ENCODE measurements at regions not wholly inside any gene's neighbourhood (a gene's known extent, or its start where the extent isn't known, plus 50 kb on each side); places are given as distances from the start of the nearest gene placed in this dataset.
A peak's percentile ranks its signal among the peaks of the same experiment; 100 is the strongest.

GRCh38 chr1:93732514-93732913 is 50.9 kb upstream of the BCAR3 start:
- BruUV-seq (replicated peaks): no TSS peak
- peaks cover 21% of the 10 kb centered on the region for H3K4me1 ChIP-seq (ENCODE audit: control insufficient read depth, insufficient read depth, low read length)
- H3K9ac ChIP-seq (ENCODE audit: control insufficient read depth, insufficient read depth, low read length): no peak overlapping the region
- WGBS (ENCODE audit: insufficient coverage, insufficient replicate concordance, low lambda C conversion rate, missing lambda C conversion rate): 23% methylated on average over 4 of the region's 4 CpGs
- ChIA-PET CTCF (interaction anchor here (0.6 to 7.3 kb wide), 9 partner anchors 8 to 102 kb away, joined by 3 to 65 read pairs (median 3); partner anchors contain the start of gene BCAR3), SMC1A (ENCODE audit: uncharacterized antibody, unreplicated experiment) (interaction anchor here (0.6 to 3.7 kb wide), 10 partner anchors 16 to 428 kb away, joined by 3 to 21 read pairs (median 3); no protein-coding TSS in a partner anchor), RAD21 (ENCODE audit: unreplicated experiment) (interaction anchor here (0.9 to 1.7 kb wide), 4 partner anchors 17 to 103 kb away, joined by 3 to 5 read pairs (median 4); no protein-coding TSS in a partner anchor), POLR2A (interaction anchor here (0.7 kb wide), 1 partner anchor 42 kb away, joined by 3 read pairs; no protein-coding TSS in a partner anchor)
- no peak overlapping the region for H2AFZ ChIP-seq (ENCODE audit: control insufficient read depth, low read depth, low read length)
- no peaks in the 10 kb centered on the region for H3K27me3 ChIP-seq (replicated peaks in 1 of 2; ENCODE audit: control insufficient read depth in 2 of 2, insufficient read depth in 2 of 2, low read length in 1 of 2)
- ATAC-seq: peak; percentile 65
- no peaks in the 10 kb centered on the region; the same call in 2 of the 3 replicates for H3K9me3 ChIP-seq (replicated peaks; ENCODE audit: control insufficient read depth, insufficient read depth, low read length)
- H3K4me3 ChIP-seq: no peak overlapping the region
- H3K27ac ChIP-seq (ENCODE audit: control insufficient read depth, insufficient read depth): no peak overlapping the region
- no peak for FAIRE-seq
- H3K79me2 ChIP-seq (ENCODE audit: control insufficient read depth, insufficient read depth, low read length): no peaks in the 10 kb centered on the region
- no peak for DNase-seq (ENCODE audit: low read depth, low spot score)
- no peaks in the 10 kb centered on the region for H3K36me3 ChIP-seq (ENCODE audit: control insufficient read depth in 2 of 2, insufficient read depth in 2 of 2, low read length in 1 of 2)
- in situ Hi-C loops (cut with MboI) (no loop called here), intact Hi-C loops (cut with micrococcal nuclease; ENCODE audit: unreplicated experiment) (loop anchor here (5.0 kb wide), 1 partner anchor 100 kb away; no protein-coding TSS in a partner anchor)
- no peaks in the 10 kb centered on the region for H4K20me1 ChIP-seq (ENCODE audit: control insufficient read depth, insufficient read depth)
- H3K4me2 ChIP-seq (ENCODE audit: control insufficient read depth, insufficient read depth): no peak overlapping the region
- TF ChIP-seq, protein P1, sequence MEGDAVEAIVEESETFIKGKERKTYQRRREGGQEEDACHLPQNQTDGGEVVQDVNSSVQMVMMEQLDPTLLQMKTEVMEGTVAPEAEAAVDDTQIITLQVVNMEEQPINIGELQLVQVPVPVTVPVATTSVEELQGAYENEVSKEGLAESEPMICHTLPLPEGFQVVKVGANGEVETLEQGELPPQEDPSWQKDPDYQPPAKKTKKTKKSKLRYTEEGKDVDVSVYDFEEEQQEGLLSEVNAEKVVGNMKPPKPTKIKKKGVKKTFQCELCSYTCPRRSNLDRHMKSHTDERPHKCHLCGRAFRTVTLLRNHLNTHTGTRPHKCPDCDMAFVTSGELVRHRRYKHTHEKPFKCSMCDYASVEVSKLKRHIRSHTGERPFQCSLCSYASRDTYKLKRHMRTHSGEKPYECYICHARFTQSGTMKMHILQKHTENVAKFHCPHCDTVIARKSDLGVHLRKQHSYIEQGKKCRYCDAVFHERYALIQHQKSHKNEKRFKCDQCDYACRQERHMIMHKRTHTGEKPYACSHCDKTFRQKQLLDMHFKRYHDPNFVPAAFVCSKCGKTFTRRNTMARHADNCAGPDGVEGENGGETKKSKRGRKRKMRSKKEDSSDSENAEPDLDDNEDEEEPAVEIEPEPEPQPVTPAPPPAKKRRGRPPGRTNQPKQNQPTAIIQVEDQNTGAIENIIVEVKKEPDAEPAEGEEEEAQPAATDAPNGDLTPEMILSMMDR (IDR thresholded peaks at IDR 0.05 in 2 of 3, conservative IDR thresholded peaks at IDR 0.05 in 1 of 3; ENCODE audit: control insufficient read depth in 2 of 3, extremely low read depth in 1 of 3, insufficient read depth in 1 of 3, low read depth in 3 of 3, low read length in 3 of 3): peak in 2 of 3 experiments; percentile 6 to 41; a peak in 2 of 6 replicates
- TF ChIP-seq CUX1 (IDR thresholded peaks at IDR 0.05; ENCODE audit: insufficient replicate concordance, low read depth, low read length) (no peak), TAF1 (IDR thresholded peaks at IDR 0.05; ENCODE audit: borderline replicate concordance, low read depth, low read length) (no peak), E2F8 (IDR thresholded peaks at IDR 0.05; ENCODE audit: low read depth, partially characterized antibody) (no peak), ZNF274 (IDR thresholded peaks at IDR 0.05; ENCODE audit: insufficient read depth, insufficient read length) (no peak), POU2F2 (IDR thresholded peaks at IDR 0.05; ENCODE audit: borderline replicate concordance, low read depth, low read length) (no peak), KLF5 (IDR thresholded peaks at IDR 0.05; ENCODE audit: partially characterized antibody) (no peak), MTA2 (IDR thresholded peaks at IDR 0.05; ENCODE audit: low read depth) (no peak), HCFC1 (IDR thresholded peaks at IDR 0.05; ENCODE audit: low read length) (no peak)
- TF ChIP-seq, protein P2, sequence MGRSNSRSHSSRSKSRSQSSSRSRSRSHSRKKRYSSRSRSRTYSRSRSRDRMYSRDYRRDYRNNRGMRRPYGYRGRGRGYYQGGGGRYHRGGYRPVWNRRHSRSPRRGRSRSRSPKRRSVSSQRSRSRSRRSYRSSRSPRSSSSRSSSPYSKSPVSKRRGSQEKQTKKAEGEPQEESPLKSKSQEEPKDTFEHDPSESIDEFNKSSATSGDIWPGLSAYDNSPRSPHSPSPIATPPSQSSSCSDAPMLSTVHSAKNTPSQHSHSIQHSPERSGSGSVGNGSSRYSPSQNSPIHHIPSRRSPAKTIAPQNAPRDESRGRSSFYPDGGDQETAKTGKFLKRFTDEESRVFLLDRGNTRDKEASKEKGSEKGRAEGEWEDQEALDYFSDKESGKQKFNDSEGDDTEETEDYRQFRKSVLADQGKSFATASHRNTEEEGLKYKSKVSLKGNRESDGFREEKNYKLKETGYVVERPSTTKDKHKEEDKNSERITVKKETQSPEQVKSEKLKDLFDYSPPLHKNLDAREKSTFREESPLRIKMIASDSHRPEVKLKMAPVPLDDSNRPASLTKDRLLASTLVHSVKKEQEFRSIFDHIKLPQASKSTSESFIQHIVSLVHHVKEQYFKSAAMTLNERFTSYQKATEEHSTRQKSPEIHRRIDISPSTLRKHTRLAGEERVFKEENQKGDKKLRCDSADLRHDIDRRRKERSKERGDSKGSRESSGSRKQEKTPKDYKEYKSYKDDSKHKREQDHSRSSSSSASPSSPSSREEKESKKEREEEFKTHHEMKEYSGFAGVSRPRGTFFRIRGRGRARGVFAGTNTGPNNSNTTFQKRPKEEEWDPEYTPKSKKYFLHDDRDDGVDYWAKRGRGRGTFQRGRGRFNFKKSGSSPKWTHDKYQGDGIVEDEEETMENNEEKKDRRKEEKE (IDR thresholded peaks at IDR 0.05): no peak

Measured in GM12878 (cell line).